ENCODE measurements at regions not wholly inside any gene's neighbourhood (a gene's known extent, or its start where the extent isn't known, plus 50 kb on each side); places are given as distances from the start of the nearest gene placed in this dataset.

DNA sequence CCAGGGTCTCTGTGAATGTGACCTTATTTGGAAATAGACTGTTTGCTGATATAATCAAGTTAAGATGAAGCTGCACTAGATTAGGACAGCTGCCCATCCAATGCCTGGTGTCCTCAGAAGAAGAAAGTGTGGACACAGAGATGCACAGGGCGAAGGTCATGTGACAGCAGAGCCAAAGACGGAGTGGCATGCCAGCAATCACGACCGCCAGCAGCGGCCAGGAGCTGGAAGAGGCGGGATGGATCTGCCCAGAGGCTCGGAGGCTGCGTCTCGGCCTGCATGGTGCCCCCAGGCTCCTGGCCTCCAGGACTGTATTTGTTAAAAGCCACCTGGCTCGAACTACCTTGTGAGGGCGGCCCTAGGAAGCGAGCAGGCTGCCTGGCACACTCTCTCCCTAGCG, 76.5 kb downstream of the RFLNA start:
- TF ChIP-seq MXI1 (IDR thresholded peaks at IDR 0.05; ENCODE audit: low read depth, low read length) (no peak), CTCF (IDR thresholded peaks at IDR 0.05 in 2 of 3, conservative IDR thresholded peaks at IDR 0.05 in 1 of 3; ENCODE audit: control insufficient read depth in 2 of 3, extremely low read depth in 1 of 3, insufficient read depth in 1 of 3, low read depth in 3 of 3, low read length in 3 of 3) (no peak), ZZZ3 (IDR thresholded peaks at IDR 0.05; ENCODE audit: control insufficient read depth, insufficient read length, low read depth) (no peak), ZSCAN29 (IDR thresholded peaks at IDR 0.05) (no peak), USF1 (IDR thresholded peaks at IDR 0.05; ENCODE audit: borderline replicate concordance, extremely low read length, insufficient read depth, low read depth, low read length) (no peak), CBFB (IDR thresholded peaks at IDR 0.05; ENCODE audit: low read depth) (no peak), RFX5 (IDR thresholded peaks at IDR 0.05; ENCODE audit: low read depth, low read length) (no peak), EZH2 (IDR thresholded peaks at IDR 0.05; ENCODE audit: borderline replicate concordance, control insufficient read depth, low read depth, low read length) (no peak)

All from GM12878 (cell line).